Common myeloid progenitor, CD34-positive (primary cell): ENCODE measurements at regions not wholly inside any gene's neighbourhood (a gene's known extent, or its start where the extent isn't known, plus 50 kb on each side); places are given as distances from the start of the nearest gene placed in this dataset.

Source experiments
- CTCF ChIA-PET: fragments of 350-600 bp; sonication (Branson Sonifier 250); formaldehyde crosslinking; loops from one replicate; lab custom pipeline; 2021; ENCODE audit warnings: antibody characterized with exemption; lab: Charles Lee
- POLR2A ChIA-PET: fragments of 350-600 bp; sonication (Branson Sonifier 250); formaldehyde crosslinking; loops from one replicate; lab custom pipeline; 2021; ENCODE audit warnings: antibody characterized with exemption; lab: Charles Lee
- DNase-seq, 3 donors: peaks; one replicate each; pipeline versions ENCODE4 v3.0.0 to v3.0.0-alpha.2; 2013
- H3K27ac ChIP-seq, 2 experiments: 1 replicate in 1 of 2; 2 replicates in 1 of 2; pipeline ENCODE4 v1.7.0; 2013; ENCODE audit warnings: inconsistent platforms in 2 of 2, low read length in 2 of 2, mild to moderate bottlenecking in 2 of 2, low read depth in 1 of 2, moderate library complexity in 1 of 2; ENCODE audit not compliant: severe bottlenecking in 2 of 2, insufficient read depth in 1 of 2, poor library complexity in 1 of 2
- H3K27me3 ChIP-seq, 5 experiments: replicated peaks in 2 of 5; 1 replicate in 3 of 5; 2 replicates in 2 of 5; pipeline versions ENCODE4 v1.6.1 to v1.7.0; 2013; ENCODE audit warnings: low read length in 4 of 5, mild to moderate bottlenecking in 2 of 5, moderate library complexity in 2 of 5, inconsistent platforms in 1 of 5; ENCODE audit not compliant: insufficient read depth in 5 of 5, control insufficient read depth in 4 of 5
- H3K36me3 ChIP-seq, 4 experiments: 1 replicate in 2 of 4; 2 replicates in 2 of 4; pipeline versions ENCODE4 v1.6.1 to v1.7.0; 2013; ENCODE audit warnings: low read length in 3 of 4, control low read depth in 1 of 4, mild to moderate bottlenecking in 1 of 4; ENCODE audit not compliant: control insufficient read depth in 4 of 4, insufficient read depth in 4 of 4
- H3K4me1 ChIP-seq, 4 experiments: 1 replicate in 3 of 4; 2 replicates in 1 of 4; pipeline versions ENCODE4 v1.6.1 to v1.7.1; 2013; ENCODE audit warnings: low read length in 3 of 4, mild to moderate bottlenecking in 3 of 4, control low read depth in 1 of 4, inconsistent platforms in 1 of 4, moderate library complexity in 1 of 4; ENCODE audit not compliant: control insufficient read depth in 4 of 4, insufficient read depth in 4 of 4; ENCODE audit errors: control extremely low read depth in 1 of 4
- H3K4me3 ChIP-seq, 7 experiments: 1 replicate in 4 of 7; 2 replicates in 3 of 7; pipeline versions ENCODE4 v1.5.1 to v1.7.0; 2013; ENCODE audit warnings: mild to moderate bottlenecking in 7 of 7, low read length in 6 of 7, moderate library complexity in 6 of 7, inconsistent platforms in 2 of 7, low read depth in 2 of 7, control low read depth in 1 of 7; ENCODE audit not compliant: insufficient read depth in 4 of 7, control insufficient read depth in 1 of 7; ENCODE audit errors: extremely low read depth in 1 of 7
- H3K9me3 ChIP-seq, 5 experiments: 1 replicate in 4 of 5; 2 replicates in 1 of 5; pipeline versions ENCODE4 v1.6.1 to v1.7.1; 2013; ENCODE audit warnings: low read length in 4 of 5, mild to moderate bottlenecking in 2 of 5, inconsistent platforms in 1 of 5, low read depth in 1 of 5, moderate library complexity in 1 of 5; ENCODE audit not compliant: control insufficient read depth in 4 of 5, insufficient read depth in 2 of 5; ENCODE audit errors: control extremely low read depth in 1 of 5
- WGBS: methylation state at CpG from one replicate; pipeline ENCODE4 v1.1.5; 2013; ENCODE audit not compliant: insufficient coverage; 5-methylcytosine and 5-hydroxymethylcytosine counted together

- WGBS: 95% methylated on average over 6 of the region's 6 CpGs
- no peaks in the 10 kb centered on the region for H3K27me3 ChIP-seq
- no peak overlapping the region for H3K4me3 ChIP-seq
- no peaks in the 10 kb centered on the region for H3K4me1 ChIP-seq
- H3K36me3 ChIP-seq: no peaks in the 10 kb centered on the region
- no peaks in the 10 kb centered on the region for H3K9me3 ChIP-seq
- ChIA-PET CTCF (no interaction called here), POLR2A (no interaction called here)
- H3K27ac ChIP-seq: no peak overlapping the region
- peak in 2 of 3 donors; percentile 44 to 55 for DNase-seq
These were observed 144.2 kb upstream of the VSTM2A start for GRCh38 chr7:54397836-54398612.

DNA sequence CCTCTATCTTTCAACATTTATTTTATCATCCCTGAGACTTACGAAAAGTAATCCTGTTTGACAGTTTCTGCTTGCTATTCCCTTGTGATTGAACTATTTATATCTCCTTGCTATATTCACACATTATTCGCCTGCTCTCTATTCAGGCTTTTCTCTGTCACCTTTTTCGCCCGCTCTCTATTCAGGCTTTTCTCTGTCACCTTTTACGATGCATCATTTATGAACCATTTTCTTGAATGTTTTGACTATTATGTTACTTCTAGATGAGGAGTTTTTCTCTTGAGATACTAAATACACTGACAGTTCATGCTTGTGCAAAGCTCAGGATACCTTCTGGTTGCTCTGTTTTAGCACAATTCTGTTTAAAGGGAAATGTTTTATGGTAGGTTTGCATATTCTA lies 143.3 kb upstream of the VSTM2A start:
- no peak for DNase-seq
- CTCF ChIA-PET: no interaction called here
- Histone ChIP-seq H3K9me3 (no peaks in the 10 kb centered on the region), H3K4me3 (no peak overlapping the region), H3K36me3 (no peaks in the 10 kb centered on the region), H3K4me1 (no peaks in the 10 kb centered on the region), H3K27ac (no peak overlapping the region), H3K27me3 (no peaks in the 10 kb centered on the region)
- WGBS: no CpG with 5 or more reads among the region's 5 CpGs
- POLR2A ChIA-PET: no interaction called here

DNA sequence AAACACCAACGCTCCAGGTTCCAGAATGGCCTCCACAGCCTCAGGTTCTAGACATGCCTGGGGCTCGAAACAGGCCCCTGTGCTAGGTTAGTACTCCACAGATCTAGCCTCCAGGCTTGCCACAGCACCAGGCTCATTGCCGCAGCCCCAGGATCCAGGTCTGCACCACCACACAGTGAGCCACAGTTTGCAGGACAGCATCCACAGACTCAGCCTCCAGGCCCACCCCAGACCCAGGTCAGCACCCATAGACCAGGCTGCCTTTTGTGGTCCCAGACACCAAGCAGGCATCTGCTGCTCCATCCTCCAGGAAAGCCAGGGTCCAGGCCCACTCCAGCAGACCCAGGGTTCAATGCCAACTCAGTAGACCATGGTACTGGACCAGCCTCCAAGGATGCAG lies 132.3 kb upstream of the VSTM2A start:
- H3K27ac ChIP-seq: no peak overlapping the region
- 100% methylated on average over 3 of the region's 3 CpGs for WGBS
- ChIA-PET POLR2A (no interaction called here), CTCF (no interaction called here)
- no peaks in the 10 kb centered on the region for H3K27me3 ChIP-seq
- H3K4me1 ChIP-seq: no peaks in the 10 kb centered on the region
- DNase-seq: no peak
- H3K36me3 ChIP-seq: no peaks in the 10 kb centered on the region
- peaks cover 0 to 6% (median 3%) of the 10 kb centered on the region in 5 experiments for H3K9me3 ChIP-seq
- H3K4me3 ChIP-seq: no peak overlapping the region

- POLR2A ChIA-PET: no interaction called here
- Histone ChIP-seq H3K27ac (no peak overlapping the region), H3K4me3 (no peak overlapping the region), H3K9me3 (peaks cover 0 to 3% (median 0%) of the 10 kb centered on the region in 5 experiments), H3K36me3 (no peaks in the 10 kb centered on the region), H3K4me1 (no peaks in the 10 kb centered on the region), H3K27me3 (no peaks in the 10 kb centered on the region)
- CTCF ChIA-PET: no interaction called here
- no CpG with 5 or more reads among the region's 3 CpGs for WGBS
- DNase-seq: no peak
These were observed 125.5 kb upstream of the VSTM2A start for GRCh38 chr7:54416678-54417077.

DNA sequence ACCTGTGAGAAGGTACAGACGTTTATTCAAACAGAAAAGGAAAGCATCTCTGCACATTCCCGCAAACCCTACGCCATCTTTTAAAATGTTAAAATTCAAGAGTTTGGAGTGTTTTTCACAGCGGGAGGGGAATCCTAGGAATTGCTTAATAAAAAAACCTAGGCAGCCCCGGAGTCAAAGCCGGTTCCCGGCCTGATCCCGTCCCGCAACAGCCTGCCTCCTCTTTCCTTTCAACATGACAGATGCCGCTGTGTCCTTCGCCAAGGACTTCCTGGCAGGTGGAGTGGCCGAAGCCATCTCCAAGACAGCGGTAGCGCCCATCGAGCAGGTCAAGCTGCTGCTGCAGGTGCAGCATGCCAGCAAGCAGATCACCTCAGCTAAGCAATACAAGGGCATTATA lies 123.0 kb upstream of the VSTM2A start:
- POLR2A ChIA-PET: no interaction called here
- no peak for DNase-seq
- Histone ChIP-seq H3K9me3 (peaks cover 0 to 3% (median 0%) of the 10 kb centered on the region in 5 experiments), H3K27me3 (no peaks in the 10 kb centered on the region), H3K27ac (no peak overlapping the region), H3K4me3 (no peak overlapping the region), H3K36me3 (no peaks in the 10 kb centered on the region), H3K4me1 (no peaks in the 10 kb centered on the region)
- CTCF ChIA-PET: no interaction called here
- 94% methylated on average over 15 of the region's 15 CpGs for WGBS

DNA sequence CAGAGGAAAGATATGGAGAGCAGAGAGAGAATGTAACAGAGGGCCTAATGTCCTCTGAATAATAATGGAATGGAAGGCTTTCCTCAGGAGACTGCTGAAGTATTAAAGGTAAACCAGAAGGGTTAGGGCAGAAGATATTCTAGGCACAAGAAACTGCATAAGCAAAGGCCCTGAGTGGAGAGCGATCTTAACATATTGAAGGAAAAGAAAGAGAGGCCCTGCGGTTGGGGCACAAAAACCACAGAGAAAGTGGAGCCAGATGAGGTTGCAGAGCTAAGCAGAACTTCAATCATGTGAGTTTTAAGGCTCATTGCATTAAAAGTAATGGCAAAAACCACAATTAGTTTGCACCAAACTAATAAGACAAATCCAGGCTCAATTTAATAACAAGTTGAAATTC lies 115.8 kb upstream of the VSTM2A start:
- no peaks in the 10 kb centered on the region for H3K27me3 ChIP-seq
- no peaks in the 10 kb centered on the region for H3K9me3 ChIP-seq
- no peak overlapping the region for H3K27ac ChIP-seq
- WGBS: 83% methylated on average over 2 of the region's 2 CpGs
- H3K4me3 ChIP-seq: no peak overlapping the region
- CTCF ChIA-PET: no interaction called here
- DNase-seq: peak in 1 of 3 donors; percentile 14
- no peaks in the 10 kb centered on the region for H3K36me3 ChIP-seq
- POLR2A ChIA-PET: no interaction called here
- peaks cover 0 to 3% (median 0%) of the 10 kb centered on the region in 4 experiments for H3K4me1 ChIP-seq

GRCh38 chr7:54429111-54429510 lies 113.1 kb upstream of the VSTM2A start:
- CTCF ChIA-PET: no interaction called here

More at GRCh38 chr7:54429111-54429510, 113.1 kb upstream of the VSTM2A start:
- Histone ChIP-seq H3K27ac (no peak overlapping the region), H3K27me3 (no peaks in the 10 kb centered on the region), H3K36me3 (no peaks in the 10 kb centered on the region), H3K4me3 (no peak overlapping the region), H3K4me1 (peaks cover 0 to 3% (median 0%) of the 10 kb centered on the region in 4 experiments), H3K9me3 (no peaks in the 10 kb centered on the region)
- POLR2A ChIA-PET: no interaction called here
- no peak for DNase-seq
